ENCODE measurements at regions not wholly inside any gene's neighbourhood (a gene's known extent, or its start where the extent isn't known, plus 50 kb on each side); places are given as distances from the start of the nearest gene placed in this dataset.
"Not testable (repeated sequence)": the region's sequence is repeated elsewhere in the genome, so short reads cannot be mapped to it uniquely, and the experiment has no call there.

- H3K9me3 ChIP-seq (ENCODE audit: control insufficient read depth, insufficient read depth, low read depth, low read length); POLR2A ChIA-PET; BruUV-seq (replicated peaks); ATAC-seq; H3K4me3 ChIP-seq (ENCODE audit: low read depth in 2 of 2, low read length in 2 of 2); intact Hi-C loops (cut with micrococcal nuclease; ENCODE audit: unreplicated experiment); H3K36me3 ChIP-seq (ENCODE audit: control insufficient read depth, insufficient read depth, low read length); H3K4me1 ChIP-seq (ENCODE audit: control insufficient read depth, insufficient read depth, low read length); CTCF ChIA-PET; DNase-seq (ENCODE audit: low read depth, low spot score); H3K27ac ChIP-seq (ENCODE audit: low read length); in situ Hi-C loops (cut with HindIII; ENCODE audit: low pct_unique_long_range_greater_than_20kb, low sequenced_read_pairs); H3K27me3 ChIP-seq (ENCODE audit: control insufficient read depth, insufficient read depth, low read length): not testable (repeated sequence)
Observed at GRCh38 chr5:135731034-135731433, 103.4 kb upstream of the SLC25A48 start.

GRCh38 chr5:135730161-135730560, 104.3 kb upstream of the SLC25A48 start:
- POLR2A ChIA-PET; H3K27ac ChIP-seq (ENCODE audit: low read length); intact Hi-C loops (cut with micrococcal nuclease; ENCODE audit: unreplicated experiment); DNase-seq (ENCODE audit: low read depth, low spot score); H3K27me3 ChIP-seq (ENCODE audit: control insufficient read depth, insufficient read depth, low read length); in situ Hi-C loops (cut with HindIII; ENCODE audit: low pct_unique_long_range_greater_than_20kb, low sequenced_read_pairs); BruUV-seq (replicated peaks); H3K4me1 ChIP-seq (ENCODE audit: control insufficient read depth, insufficient read depth, low read length); H3K4me3 ChIP-seq (ENCODE audit: low read depth in 2 of 2, low read length in 2 of 2); H3K36me3 ChIP-seq (ENCODE audit: control insufficient read depth, insufficient read depth, low read length); H3K9me3 ChIP-seq (ENCODE audit: control insufficient read depth, insufficient read depth, low read depth, low read length); ATAC-seq: not testable (repeated sequence)
- CTCF ChIA-PET = interaction anchor here (1.4 kb wide), 1 partner anchor 169 kb away, joined by 8 read pairs; no protein-coding TSS in a partner anchor

- H3K27me3 ChIP-seq (ENCODE audit: control insufficient read depth, insufficient read depth, low read length) = peaks cover 6% of the 10 kb centered on the region; the same call in 1 of the 2 replicates
- POLR2A ChIA-PET = no interaction called here
Observed at GRCh38 chr5:135729321-135729786, 105.1 kb upstream of the SLC25A48 start.

More at GRCh38 chr5:135729321-135729786, 105.1 kb upstream of the SLC25A48 start:
- no peaks in the 10 kb centered on the region for H3K36me3 ChIP-seq (ENCODE audit: control insufficient read depth, insufficient read depth, low read length)
- in situ Hi-C loops (cut with HindIII; ENCODE audit: low pct_unique_long_range_greater_than_20kb, low sequenced_read_pairs) = no loop called here
- BruUV-seq (replicated peaks) = no TSS peak
- no peak; the same call in 1 of the 2 replicates for TF ChIP-seq CTCF (IDR thresholded peaks at IDR 0.05)
- TF ChIP-seq TCF7L2 (IDR thresholded peaks at IDR 0.05; ENCODE audit: low read depth, low read length) = no peak
- TF ChIP-seq POLR2AphosphoS5 (IDR thresholded peaks at IDR 0.05; ENCODE audit: low read depth, low read length) = no peak
- no peak for TF ChIP-seq SIN3A (IDR thresholded peaks at IDR 0.05; ENCODE audit: borderline replicate concordance, insufficient read depth, low read depth, low read length)
- TF ChIP-seq REST (IDR thresholded peaks at IDR 0.05; ENCODE audit: insufficient read depth in 1 of 2, low read depth in 2 of 2, low read length in 1 of 2) = no peak
- H3K4me3 ChIP-seq (ENCODE audit: low read depth in 2 of 2, low read length in 2 of 2) = no peak overlapping the region
- H3K4me1 ChIP-seq (ENCODE audit: control insufficient read depth, insufficient read depth, low read length) = no peaks in the 10 kb centered on the region
- intact Hi-C loops (cut with micrococcal nuclease; ENCODE audit: unreplicated experiment) = loop anchor here (5.0 kb wide), 1 partner anchor 167 kb away; no protein-coding TSS in a partner anchor
- no peaks in the 10 kb centered on the region for H3K9me3 ChIP-seq (ENCODE audit: control insufficient read depth, insufficient read depth, low read depth, low read length)
- ATAC-seq (peak; percentile 66; the same call in 1 of the 2 replicates), DNase-seq (ENCODE audit: low read depth, low spot score) (no peak)
- no peak overlapping the region for H3K27ac ChIP-seq (ENCODE audit: low read length)
- CTCF ChIA-PET = interaction anchor here (0.6 to 1.4 kb wide), 3 partner anchors 90 to 688 kb away, joined by 3 to 8 read pairs (median 4); no protein-coding TSS in a partner anchor

Data from Panc1 (cell line).